Retinal pigment epithelial cell (primary cell): ENCODE measurements at regions not wholly inside any gene's neighbourhood (a gene's known extent, or its start where the extent isn't known, plus 50 kb on each side); places are given as distances from the start of the nearest gene placed in this dataset.
"Not testable (repeated sequence)": the region's sequence is repeated elsewhere in the genome, so short reads cannot be mapped to it uniquely, and the experiment has no call there.

Source experiments
- DNase-seq: peaks from one replicate; pipeline ENCODE4 v3.0.0-alpha.2; 2010; ENCODE audit warnings: low read depth
- H3K4me3 ChIP-seq: 2 replicates; pipeline ENCODE4 v1.5.1; 2011; ENCODE audit warnings: mild to moderate bottlenecking, low read length, control low read depth, moderate library complexity
- TF ChIP-seq, protein P1 (sequence below): conservative IDR thresholded peaks from 2 replicates; pipeline ENCODE4 v1.5.1; 2011; ENCODE audit warnings: low read depth, low read length, control low read depth, inconsistent platforms

DNA sequence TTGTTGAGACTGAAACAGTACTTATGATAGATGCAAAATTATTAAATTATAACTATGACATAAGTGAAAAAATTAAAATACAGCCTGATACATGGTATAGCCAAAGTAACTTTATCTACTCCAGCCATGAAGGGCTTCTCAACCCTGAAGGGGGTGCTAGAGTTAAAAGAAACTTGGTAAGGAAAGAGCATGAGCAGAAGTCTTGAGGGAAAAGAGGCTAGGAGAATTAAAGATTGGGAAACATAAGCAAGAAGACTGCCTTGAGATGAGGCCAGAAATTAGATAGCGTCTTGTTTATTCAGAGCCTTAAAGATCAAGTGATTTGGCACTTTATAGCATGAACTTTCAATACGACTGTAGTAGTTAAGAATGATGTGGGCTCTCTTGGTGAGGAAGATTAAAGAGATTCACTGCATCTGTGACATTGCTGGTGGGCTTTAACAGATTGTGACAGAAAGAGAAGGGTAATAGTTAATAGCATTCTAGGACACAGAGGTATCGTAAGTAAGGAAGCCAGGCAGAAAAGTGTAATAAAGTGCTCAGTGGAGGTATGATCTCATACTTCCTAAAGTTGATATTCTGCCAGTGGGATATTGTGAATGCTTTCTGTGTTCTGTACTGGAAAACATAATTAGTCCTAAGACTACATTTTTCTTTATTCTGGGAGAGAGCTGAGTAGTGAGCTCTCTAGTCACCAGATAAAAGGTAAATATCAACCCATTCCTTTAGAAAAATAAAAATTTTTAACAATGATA is 385.4 kb upstream of the PRR20A start:
- H3K4me3 ChIP-seq, result no peak overlapping the region
- TF ChIP-seq, protein P1, sequence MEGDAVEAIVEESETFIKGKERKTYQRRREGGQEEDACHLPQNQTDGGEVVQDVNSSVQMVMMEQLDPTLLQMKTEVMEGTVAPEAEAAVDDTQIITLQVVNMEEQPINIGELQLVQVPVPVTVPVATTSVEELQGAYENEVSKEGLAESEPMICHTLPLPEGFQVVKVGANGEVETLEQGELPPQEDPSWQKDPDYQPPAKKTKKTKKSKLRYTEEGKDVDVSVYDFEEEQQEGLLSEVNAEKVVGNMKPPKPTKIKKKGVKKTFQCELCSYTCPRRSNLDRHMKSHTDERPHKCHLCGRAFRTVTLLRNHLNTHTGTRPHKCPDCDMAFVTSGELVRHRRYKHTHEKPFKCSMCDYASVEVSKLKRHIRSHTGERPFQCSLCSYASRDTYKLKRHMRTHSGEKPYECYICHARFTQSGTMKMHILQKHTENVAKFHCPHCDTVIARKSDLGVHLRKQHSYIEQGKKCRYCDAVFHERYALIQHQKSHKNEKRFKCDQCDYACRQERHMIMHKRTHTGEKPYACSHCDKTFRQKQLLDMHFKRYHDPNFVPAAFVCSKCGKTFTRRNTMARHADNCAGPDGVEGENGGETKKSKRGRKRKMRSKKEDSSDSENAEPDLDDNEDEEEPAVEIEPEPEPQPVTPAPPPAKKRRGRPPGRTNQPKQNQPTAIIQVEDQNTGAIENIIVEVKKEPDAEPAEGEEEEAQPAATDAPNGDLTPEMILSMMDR, result peak; percentile 62
- DNase-seq, result peak; percentile 14

DNA sequence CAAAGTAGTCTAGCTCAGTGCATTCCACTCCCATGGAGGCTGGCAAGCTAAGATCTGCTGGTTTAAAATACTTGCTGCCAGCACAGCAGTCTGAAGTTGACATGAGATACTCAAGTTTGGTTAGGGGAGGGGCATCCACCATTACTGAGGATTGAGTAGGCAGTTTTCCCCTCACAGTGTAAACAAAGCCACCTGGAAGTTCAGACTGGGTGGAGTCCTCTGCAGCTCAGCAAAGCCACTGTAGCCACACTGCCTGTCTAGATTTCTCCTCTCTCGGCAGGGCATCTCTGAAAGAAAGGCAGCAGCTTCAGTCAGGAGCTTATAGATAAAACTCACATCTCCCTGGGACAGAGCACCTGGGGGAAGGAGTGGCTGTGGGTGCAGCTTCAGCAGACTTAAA is 377.4 kb upstream of the PRR20A start:
- not testable (repeated sequence) for DNase-seq

GRCh38 chr13:56773148-56773547 is 367.6 kb upstream of the PRR20A start:
- TF ChIP-seq, protein P1, result no peak
- no peak for DNase-seq
- no peak overlapping the region for H3K4me3 ChIP-seq

More for the DNA sequence above, 377.4 kb upstream of the PRR20A start:
- H3K4me3 ChIP-seq, result not testable (repeated sequence)

- DNase-seq, result no peak
- no peak overlapping the region for H3K4me3 ChIP-seq
- TF ChIP-seq, protein P1, result no peak
Measured at GRCh38 chr13:56789527-56789926, 351.2 kb upstream of the PRR20A start.

DNA sequence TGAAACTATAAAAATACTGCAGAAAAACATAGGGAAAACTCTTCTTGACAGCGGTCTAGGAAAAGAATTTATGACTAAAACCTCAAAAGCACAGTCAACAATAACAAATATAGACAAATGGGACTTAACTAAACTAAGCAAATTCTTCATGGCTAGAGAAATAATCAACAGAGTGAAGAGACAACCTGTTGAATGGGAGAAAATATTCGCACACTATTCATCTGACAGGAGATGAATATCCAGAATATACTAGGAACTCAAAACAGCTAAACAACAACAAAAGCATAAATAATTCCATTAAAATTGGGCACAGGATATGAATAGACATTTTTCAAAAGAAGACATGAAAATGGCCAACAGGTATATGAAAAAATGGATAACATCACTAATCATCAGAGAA is 303.6 kb upstream of the PRR20A start:
- TF ChIP-seq, protein P1, result no peak
- no peak for DNase-seq
- H3K4me3 ChIP-seq, result no peak overlapping the region

- DNase-seq, result no peak
- H3K4me3 ChIP-seq, result no peak overlapping the region
- TF ChIP-seq, protein P1, result no peak
Measured at GRCh38 chr13:56850852-56851251, 289.9 kb upstream of the PRR20A start.

DNA sequence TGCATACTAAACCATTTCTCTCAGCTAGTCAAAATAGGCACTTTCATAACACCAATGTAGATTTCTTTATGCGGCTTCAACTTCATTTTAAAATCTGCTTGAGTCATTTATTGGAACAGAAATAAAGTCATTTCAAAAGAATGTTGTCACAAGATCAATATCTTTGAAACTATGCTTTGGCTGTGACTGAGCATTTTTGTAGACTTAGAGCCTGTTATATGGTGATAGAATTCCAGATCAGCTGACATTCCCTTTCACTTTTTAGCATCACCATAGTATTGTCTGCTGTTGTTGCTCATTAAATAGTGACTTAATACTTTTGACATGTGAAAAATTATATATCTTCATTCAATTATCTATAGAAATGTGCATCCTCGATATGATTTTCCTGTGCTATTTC is 279.2 kb upstream of the PRR20A start:
- peak; percentile 79 for DNase-seq
- H3K4me3 ChIP-seq, result no peak overlapping the region
- TF ChIP-seq, protein P1, result no peak
